ENCODE measurements at regions not wholly inside any gene's neighbourhood (a gene's known extent, or its start where the extent isn't known, plus 50 kb on each side); places are given as distances from the start of the nearest gene placed in this dataset.
A peak's percentile ranks its signal among the peaks of the same experiment; 100 is the strongest.

DNA sequence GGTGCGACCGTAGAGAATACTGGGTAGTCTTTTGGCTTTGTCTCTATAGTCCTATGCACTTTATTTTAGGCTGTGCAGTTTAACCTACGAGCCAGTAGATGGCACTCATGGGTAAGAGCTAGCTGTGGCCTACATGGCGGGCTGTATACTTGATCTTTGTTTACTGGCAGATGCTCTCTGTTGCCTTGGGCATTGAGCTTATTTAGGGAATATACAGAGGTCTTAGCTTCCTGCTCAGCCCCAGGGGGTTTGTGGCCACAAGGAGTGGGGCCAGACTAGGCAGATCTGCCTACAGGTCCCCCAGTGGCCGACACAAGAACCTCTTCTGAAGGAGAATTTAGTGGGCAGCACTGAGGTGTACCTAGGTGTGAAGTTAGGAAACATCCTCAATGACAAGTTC lies 227.6 kb upstream of the HDX start:
- Histone ChIP-seq H3K27ac (ENCODE audit: low read depth, low read length, poor library complexity, severe bottlenecking) (no peak overlapping the region), H3K4me1 (ENCODE audit: insufficient read depth, low read length, poor library complexity, severe bottlenecking) (no peaks in the 10 kb centered on the region), H3K36me3 (ENCODE audit: insufficient read depth, low read length, poor library complexity, severe bottlenecking) (no peaks in the 10 kb centered on the region), H3K9me3 (ENCODE audit: low read depth, low read length, poor library complexity, severe bottlenecking) (no peaks in the 10 kb centered on the region), H3K27me3 (replicated peaks; ENCODE audit: insufficient read depth, low read depth, low read length, poor library complexity) (no peaks in the 10 kb centered on the region), H3K4me3 (ENCODE audit: low read depth, low read length, poor library complexity, severe bottlenecking) (no peak overlapping the region)
- BruUV-seq (replicated peaks), result no TSS peak
- TF ChIP-seq CTCF (conservative IDR thresholded peaks at IDR 0.05; ENCODE audit: low read depth, low read length) (peak; percentile 78), EZH2 (IDR thresholded peaks at IDR 0.05; ENCODE audit: borderline replicate concordance, low read depth, low read length, poor library complexity, severe bottlenecking) (no peak)
- intact Hi-C loops (cut with micrococcal nuclease; ENCODE audit: unreplicated experiment), result loop anchor here (5.0 to 10.0 kb wide), 3 partner anchors 175 to 812 kb away; no protein-coding TSS in a partner anchor
- ChIA-PET POLR2A (ENCODE audit: low non-redundant PET) (no interaction called here), CTCF (interaction anchor here (0.5 to 1.0 kb wide), 2 partner anchors 43 to 323 kb away, joined by 3 to 4 read pairs; no protein-coding TSS in a partner anchor)
- peak; percentile 42 for DNase-seq (ENCODE audit: low spot score)

DNA sequence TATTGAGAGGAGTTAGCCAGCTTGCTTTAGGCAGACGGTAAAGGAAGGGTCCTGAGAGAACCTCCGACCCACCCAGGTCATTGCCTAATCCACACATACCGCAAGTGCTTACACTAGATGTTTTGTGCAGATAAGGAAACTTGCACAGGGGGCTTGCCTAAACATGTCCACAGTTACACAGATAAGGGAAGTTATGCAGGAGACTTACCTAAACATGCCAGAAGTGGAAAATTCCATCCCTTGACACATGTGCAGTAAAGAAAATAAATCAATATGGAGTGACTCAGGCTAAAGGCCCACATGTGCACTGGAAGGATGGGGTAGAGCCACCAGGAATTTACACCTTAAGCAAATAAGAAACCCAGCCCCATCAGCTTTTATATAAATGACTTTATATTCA lies 232.8 kb upstream of the HDX start:
- CTCF ChIA-PET, result no interaction called here
- Histone ChIP-seq H3K4me3 (ENCODE audit: low read depth, low read length, poor library complexity, severe bottlenecking) (no peak overlapping the region), H3K4me1 (ENCODE audit: insufficient read depth, low read length, poor library complexity, severe bottlenecking) (no peaks in the 10 kb centered on the region), H3K27ac (ENCODE audit: low read depth, low read length, poor library complexity, severe bottlenecking) (no peak overlapping the region), H3K27me3 (replicated peaks; ENCODE audit: insufficient read depth, low read depth, low read length, poor library complexity) (no peaks in the 10 kb centered on the region), H3K9me3 (ENCODE audit: low read depth, low read length, poor library complexity, severe bottlenecking) (no peaks in the 10 kb centered on the region), H3K36me3 (ENCODE audit: insufficient read depth, low read length, poor library complexity, severe bottlenecking) (no peaks in the 10 kb centered on the region)
- BruUV-seq (replicated peaks), result no TSS peak
- TF ChIP-seq EZH2 (IDR thresholded peaks at IDR 0.05; ENCODE audit: borderline replicate concordance, low read depth, low read length, poor library complexity, severe bottlenecking), result no peak
- no peak for TF ChIP-seq CTCF (conservative IDR thresholded peaks at IDR 0.05; ENCODE audit: low read depth, low read length)
- POLR2A ChIA-PET (ENCODE audit: low non-redundant PET), result no interaction called here
- no peak for DNase-seq (ENCODE audit: low spot score)
- intact Hi-C loops (cut with micrococcal nuclease; ENCODE audit: unreplicated experiment), result loop anchor here (10.0 kb wide), 1 partner anchor 170 kb away; no protein-coding TSS in a partner anchor

DNA sequence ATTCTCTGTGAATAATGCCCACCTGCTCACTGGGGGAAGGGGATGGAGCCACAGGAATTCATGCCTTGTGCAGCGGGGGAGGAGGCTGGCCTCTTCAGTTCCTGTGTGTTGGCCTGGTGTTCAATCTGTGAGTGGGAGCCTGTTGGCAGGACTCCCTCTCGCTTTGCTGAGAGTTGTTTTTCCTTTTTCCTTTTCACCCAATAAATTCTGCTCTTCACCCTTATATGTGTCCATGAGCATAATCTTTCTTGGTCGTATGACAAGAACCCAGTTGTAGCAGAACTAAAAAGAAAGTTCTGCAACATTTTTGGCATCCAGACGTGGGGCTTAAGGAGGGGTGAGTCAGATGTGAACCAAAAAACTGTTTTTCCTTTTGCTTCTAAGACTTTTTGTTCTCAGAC lies 235.2 kb upstream of the HDX start:
- Histone ChIP-seq H3K4me3 (ENCODE audit: low read depth, low read length, poor library complexity, severe bottlenecking) (no peak overlapping the region), H3K4me1 (ENCODE audit: insufficient read depth, low read length, poor library complexity, severe bottlenecking) (no peaks in the 10 kb centered on the region), H3K27ac (ENCODE audit: low read depth, low read length, poor library complexity, severe bottlenecking) (no peak overlapping the region), H3K27me3 (replicated peaks; ENCODE audit: insufficient read depth, low read depth, low read length, poor library complexity) (no peaks in the 10 kb centered on the region), H3K36me3 (ENCODE audit: insufficient read depth, low read length, poor library complexity, severe bottlenecking) (no peaks in the 10 kb centered on the region), H3K9me3 (ENCODE audit: low read depth, low read length, poor library complexity, severe bottlenecking) (no peaks in the 10 kb centered on the region)
- ChIA-PET CTCF (no interaction called here), POLR2A (ENCODE audit: low non-redundant PET) (no interaction called here)
- BruUV-seq (replicated peaks), result no TSS peak
- no peak for DNase-seq (ENCODE audit: low spot score)
- intact Hi-C loops (cut with micrococcal nuclease; ENCODE audit: unreplicated experiment), result loop anchor here (10.0 kb wide), 1 partner anchor 167 kb away; no protein-coding TSS in a partner anchor
- TF ChIP-seq CTCF (conservative IDR thresholded peaks at IDR 0.05; ENCODE audit: low read depth, low read length), result no peak
- TF ChIP-seq EZH2 (IDR thresholded peaks at IDR 0.05; ENCODE audit: borderline replicate concordance, low read depth, low read length, poor library complexity, severe bottlenecking), result no peak
